Stomach (tissue), 4 donors: ENCODE measurements at regions not wholly inside any gene's neighbourhood (a gene's known extent, or its start where the extent isn't known, plus 50 kb on each side); places are given as distances from the start of the nearest gene placed in this dataset.

ENCODE experiments used
- EP300 ChIP-seq: sonication (generic); formaldehyde crosslinking; IDR thresholded peaks from one replicate; pipeline ENCODE4 v1.6.1; 2017; ENCODE audit warnings: antibody characterized with exemption
- POLR2AphosphoS5 ChIP-seq, 3 donors: sonication (generic); formaldehyde crosslinking; IDR thresholded peaks; one replicate each; pipeline ENCODE4 v1.6.1; 2016; ENCODE audit warnings: antibody characterized with exemption in 3 of 3
- TF ChIP-seq, protein P1 (sequence below), 7 experiments: fragments of 450-650 bp in 4 of 7; fragments of 200-600 bp in 3 of 7; sonication (generic) in 3 of 7; IDR thresholded peaks; one replicate each; pipeline ENCODE4 v1.5.1; 2016 to 2019; ENCODE audit warnings: antibody characterized with exemption in 7 of 7, control low read depth in 2 of 7, mild to moderate bottlenecking in 1 of 7

GRCh38 chr9:106481013-106481609, 381.9 kb upstream of the ZNF462 start:
- TF ChIP-seq, protein P1, sequence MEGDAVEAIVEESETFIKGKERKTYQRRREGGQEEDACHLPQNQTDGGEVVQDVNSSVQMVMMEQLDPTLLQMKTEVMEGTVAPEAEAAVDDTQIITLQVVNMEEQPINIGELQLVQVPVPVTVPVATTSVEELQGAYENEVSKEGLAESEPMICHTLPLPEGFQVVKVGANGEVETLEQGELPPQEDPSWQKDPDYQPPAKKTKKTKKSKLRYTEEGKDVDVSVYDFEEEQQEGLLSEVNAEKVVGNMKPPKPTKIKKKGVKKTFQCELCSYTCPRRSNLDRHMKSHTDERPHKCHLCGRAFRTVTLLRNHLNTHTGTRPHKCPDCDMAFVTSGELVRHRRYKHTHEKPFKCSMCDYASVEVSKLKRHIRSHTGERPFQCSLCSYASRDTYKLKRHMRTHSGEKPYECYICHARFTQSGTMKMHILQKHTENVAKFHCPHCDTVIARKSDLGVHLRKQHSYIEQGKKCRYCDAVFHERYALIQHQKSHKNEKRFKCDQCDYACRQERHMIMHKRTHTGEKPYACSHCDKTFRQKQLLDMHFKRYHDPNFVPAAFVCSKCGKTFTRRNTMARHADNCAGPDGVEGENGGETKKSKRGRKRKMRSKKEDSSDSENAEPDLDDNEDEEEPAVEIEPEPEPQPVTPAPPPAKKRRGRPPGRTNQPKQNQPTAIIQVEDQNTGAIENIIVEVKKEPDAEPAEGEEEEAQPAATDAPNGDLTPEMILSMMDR (IDR thresholded peaks at IDR 0.05): no peak
- TF ChIP-seq EP300 (no peak), POLR2AphosphoS5 (IDR thresholded peaks at IDR 0.05) (no peak)
